ENCODE measurements at regions not wholly inside any gene's neighbourhood (a gene's known extent, or its start where the extent isn't known, plus 50 kb on each side); places are given as distances from the start of the nearest gene placed in this dataset.

DNA sequence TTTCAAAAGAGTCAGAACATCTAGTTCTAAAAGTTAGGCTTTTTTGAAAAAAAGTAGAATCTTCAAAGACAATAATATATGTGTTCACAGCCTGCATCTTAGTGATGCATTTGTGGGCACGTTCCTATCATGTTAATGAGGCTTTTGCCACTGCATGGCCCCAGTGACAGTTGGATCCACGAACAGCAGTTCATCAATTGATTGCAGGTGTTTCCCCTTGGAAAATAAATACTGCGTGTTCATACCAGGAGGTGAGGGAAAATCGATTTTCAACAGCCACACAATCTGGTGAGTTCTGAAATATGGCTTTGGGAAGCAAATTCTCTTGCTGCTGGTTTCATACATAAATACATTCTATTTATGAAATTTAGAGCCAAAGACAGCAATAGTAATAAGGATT, 343.8 kb upstream of the SLC10A2 start:
- DNase-seq: no peak

DNA sequence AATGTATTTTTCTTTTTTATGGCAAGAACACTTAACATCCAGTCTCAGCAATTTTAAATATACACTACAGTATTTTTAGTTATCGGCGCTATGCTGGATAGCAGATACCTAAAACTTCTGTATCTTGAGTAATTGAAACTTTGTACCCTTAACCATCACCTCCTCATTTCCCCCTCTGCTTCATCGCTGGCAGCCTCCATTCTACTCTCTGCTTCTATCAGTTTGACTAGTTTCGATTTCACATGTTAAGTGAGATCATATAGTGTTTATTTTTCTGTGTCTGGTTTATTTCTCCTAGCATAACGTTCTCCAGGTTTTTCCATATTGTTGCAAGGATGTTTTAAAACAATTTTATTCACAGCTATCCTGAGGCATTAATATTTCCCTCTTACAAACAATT, 340.8 kb upstream of the SLC10A2 start:
- DNase-seq: no peak

DNA sequence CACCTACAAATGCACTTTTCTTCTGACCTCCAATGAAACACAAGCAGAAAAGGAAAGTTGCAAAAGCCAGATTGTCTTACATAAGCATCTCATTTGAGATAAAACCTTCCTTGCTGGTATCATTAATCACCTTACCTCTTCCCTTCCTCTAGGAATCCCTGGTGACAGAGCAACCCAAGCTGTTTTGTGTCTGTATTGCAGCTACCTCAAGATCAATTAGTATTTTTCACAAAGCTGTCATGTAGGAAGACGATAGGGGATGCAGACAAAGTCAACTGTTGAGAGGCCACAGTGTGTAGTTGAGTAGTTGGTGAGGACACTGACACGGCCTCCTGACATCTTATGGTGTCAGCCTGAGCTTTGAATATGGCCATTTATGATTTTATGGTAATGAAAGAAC, 339.1 kb upstream of the SLC10A2 start:
- no peak for DNase-seq

- no peak for DNase-seq
Observed at GRCh38 chr13:103403814-103404213, 337.6 kb upstream of the SLC10A2 start.

DNA sequence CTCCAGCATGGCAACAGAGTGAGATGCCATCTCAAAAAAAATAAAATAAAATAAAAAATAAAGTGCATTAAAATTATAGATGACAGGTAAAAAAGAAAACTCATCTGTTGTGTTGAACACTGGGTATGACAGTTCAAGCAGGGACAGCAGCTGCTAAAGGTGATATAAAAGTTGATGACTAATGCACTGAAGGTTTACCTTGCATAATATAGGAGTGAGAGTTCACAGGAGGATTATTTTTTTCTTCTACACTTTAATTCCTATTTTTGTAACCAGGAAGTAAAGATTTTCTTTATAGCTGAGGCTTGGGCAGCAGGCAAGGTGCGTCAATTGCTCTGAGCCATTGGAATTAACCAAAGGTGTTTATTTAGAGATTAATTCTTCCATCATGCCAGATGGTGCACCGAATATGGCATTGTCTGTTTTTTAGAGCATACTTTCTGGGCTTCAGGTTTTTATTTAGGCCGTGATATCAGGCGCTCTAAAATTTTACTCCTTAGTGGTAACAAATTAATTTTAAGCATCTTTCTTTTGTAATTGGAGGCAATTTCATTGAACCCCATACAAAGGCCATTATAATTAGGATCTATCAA, 337.0 kb upstream of the SLC10A2 start:
- DNase-seq: no peak

DNA sequence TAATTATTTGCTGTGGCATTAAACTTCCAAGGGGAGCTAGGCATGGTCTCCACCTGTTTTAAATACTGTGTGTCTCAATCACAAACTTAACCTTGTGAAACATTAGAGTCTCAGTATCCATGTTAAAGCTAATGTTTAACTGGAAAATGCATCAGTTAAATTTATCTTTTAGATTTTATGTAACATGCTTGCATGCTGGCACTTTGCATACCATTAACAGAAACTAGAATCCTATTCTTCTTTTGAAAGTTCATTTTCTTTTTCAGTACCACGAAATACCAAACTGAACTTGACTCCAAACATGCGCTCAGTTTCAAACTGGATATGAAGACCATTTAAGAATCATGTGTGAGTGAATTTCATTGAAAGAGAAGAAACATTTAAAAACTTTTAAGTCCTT, 328.9 kb upstream of the SLC10A2 start:
- DNase-seq: no peak

- no peak for DNase-seq
Observed at GRCh38 chr13:103394618-103395017, 328.4 kb upstream of the SLC10A2 start.

GRCh38 chr13:103391936-103392335, 325.7 kb upstream of the SLC10A2 start:
- no peak for DNase-seq

GRCh38 chr13:103388839-103389238, 322.6 kb upstream of the SLC10A2 start:
- DNase-seq: no peak

DNA sequence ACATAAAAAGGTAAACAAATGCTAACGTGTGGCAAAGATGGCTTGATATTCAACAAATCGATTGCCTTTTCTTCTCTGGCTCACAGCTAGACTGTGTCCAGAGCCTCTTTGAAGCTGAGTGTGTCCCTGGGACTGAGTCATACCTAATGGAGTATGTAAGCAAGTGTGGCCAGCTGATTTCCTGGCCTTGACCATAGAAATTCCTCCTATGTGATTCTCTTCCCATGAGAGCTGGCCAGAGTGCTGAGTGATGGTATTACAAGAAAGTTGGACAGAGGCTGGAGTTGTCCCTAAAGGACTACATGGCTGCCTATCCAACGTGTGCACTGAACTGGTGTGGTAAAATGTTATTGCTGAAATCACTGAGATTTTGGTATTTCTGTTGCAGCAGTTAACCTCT, 320.1 kb upstream of the SLC10A2 start:
- no peak for DNase-seq

GRCh38 chr13:103373916-103374315, 307.7 kb upstream of the SLC10A2 start:
- DNase-seq: no peak

DNA sequence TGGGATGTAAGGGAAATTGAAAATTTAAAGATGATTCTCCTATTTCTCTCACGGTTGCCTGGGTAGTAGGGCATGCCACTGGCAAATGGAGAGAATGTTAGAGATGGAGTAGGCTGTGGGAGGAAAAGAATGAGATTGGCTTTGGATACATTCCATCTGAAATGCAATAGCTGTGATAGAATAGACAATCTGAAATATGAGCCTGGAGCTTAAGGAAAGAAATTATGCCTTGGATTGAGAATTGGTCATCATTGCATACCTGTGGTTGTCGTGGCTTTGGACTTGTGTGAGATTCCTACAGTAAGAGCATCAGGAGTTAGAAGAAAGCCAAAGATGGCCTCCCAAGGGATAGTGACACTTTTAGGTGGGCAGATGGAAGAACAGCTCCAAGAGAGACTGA, 305.1 kb upstream of the SLC10A2 start:
- no peak for DNase-seq

- no peak for DNase-seq
Observed at GRCh38 chr13:103370790-103371189, 304.6 kb upstream of the SLC10A2 start.

DNA sequence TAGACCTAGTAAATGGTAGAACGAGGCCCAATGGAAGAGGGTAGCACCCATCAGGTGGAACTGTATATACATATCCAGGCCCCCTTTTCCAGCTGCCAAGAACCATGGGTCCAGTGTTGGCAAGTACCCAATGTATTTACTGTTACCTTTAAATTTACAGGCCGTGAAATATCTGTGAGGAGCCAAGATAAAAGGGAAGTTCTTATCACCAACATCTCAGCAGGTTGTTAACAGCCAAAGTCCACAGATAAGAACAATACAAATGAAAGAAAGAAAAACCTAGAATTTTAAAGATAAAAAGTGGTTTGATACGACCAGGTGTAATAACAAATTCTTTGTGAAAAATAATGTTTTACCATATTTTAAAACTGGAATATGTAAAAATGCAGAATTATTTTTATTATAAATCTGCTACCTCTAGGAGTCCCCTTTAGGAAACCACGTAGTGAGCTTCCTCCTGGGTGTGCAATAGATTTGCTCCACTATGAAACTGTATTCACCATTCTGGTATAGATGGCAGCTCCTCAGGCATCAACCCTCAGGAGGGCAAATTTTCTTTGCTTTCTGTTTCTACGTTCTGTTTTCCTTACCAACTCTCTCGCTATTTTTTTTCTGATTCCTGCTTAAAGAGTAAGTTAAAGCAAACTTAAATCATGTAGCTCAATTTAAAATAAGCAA, 292.2 kb upstream of the SLC10A2 start:
- no peak for DNase-seq

DNA sequence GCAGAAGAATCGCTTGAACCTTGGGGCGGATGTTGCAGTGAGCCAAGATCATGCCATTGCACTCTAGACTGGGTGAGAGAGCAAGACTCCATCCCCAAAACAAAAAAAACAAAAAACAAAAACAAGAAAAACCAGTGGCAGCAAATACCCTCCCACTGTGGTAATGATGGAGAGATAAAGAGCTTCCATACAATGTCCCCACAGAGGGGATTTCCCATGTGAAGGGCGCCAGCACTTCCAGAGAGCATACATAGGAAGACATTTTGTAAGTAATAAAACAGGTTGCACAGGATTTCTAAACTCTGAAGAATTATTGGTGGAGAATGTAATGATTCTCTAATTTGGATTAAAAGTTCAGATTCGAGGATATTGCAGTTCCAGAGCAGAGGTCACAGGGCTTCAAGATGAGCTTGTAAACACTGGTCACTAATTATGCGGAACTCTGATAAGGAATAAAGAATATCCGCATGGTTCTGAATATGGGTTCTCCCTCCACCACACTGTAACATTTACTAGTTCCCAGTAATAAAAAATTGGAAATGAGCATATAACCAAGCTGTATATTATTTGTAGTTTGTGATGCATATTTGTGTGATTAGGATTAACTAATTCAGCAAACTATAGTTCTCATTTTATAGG, 290.1 kb upstream of the SLC10A2 start:
- no peak for DNase-seq

DNA sequence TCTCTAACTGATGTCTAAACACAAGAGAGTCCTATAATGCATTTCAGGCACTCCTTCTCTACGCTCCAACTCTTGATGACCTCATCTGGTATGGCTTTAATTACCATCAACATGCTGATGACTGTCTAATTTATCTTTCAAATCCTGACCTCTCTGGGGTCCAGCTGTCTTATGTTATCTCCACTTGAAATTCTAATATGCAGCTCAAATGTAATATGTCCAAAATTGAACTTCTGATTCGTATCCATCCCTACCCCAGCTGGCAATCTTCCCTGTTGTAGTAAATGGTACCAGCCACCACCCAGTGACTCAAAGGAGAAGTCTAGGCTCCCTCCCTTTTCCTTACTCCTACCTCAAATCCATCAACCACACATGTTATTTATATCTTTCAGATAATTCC, 288.0 kb upstream of the SLC10A2 start:
- no peak for DNase-seq

- no peak for DNase-seq
Observed at GRCh38 chr13:103351035-103351828, 285.0 kb upstream of the SLC10A2 start.

DNA sequence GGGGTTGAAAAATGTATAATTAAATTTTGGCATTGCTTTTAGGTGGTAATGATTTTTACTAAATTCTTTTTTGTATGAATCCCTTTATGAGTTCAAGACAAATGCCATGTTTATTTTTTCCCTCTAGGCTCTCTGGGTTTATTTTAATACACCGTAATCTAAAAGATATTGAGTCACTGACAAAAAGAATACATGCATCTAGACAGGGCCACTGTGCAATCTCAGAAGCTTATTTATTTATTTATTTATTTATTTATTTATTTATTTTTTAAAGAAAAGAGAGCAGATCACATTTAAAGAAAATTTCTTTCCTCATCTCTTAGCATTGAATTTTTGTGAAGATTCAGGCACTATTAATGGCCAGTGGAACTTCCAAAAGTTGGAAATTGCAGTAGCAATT, 283.9 kb upstream of the SLC10A2 start:
- DNase-seq: no peak

- DNase-seq: no peak
Observed at GRCh38 chr13:103349211-103349980, 283.2 kb upstream of the SLC10A2 start.

GRCh38 chr13:103335241-103335640, 269.0 kb upstream of the SLC10A2 start:
- no peak for DNase-seq

- no peak for DNase-seq
Observed at GRCh38 chr13:103331924-103332323, 265.7 kb upstream of the SLC10A2 start.

- no peak for DNase-seq
Observed at GRCh38 chr13:103328899-103329298, 262.7 kb upstream of the SLC10A2 start.

DNA sequence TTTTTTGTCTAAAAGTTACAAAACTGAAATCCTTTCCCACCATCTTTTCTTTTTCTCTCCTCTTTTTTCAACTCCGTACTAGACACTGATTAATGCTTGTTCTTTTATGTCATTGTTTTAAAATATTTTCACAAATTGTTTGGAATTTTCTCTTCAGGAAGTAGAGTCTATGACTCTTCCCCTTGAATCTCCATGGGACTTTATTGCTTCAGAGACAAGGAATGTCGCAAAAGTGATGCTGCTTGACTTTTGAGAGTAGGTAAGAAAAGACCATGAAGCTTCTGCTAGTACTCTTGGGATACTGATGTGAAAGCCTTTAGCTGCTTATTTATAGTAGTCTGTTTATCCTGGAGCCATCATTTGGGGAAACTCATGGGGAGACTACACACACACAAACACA, 260.1 kb upstream of the SLC10A2 start:
- DNase-seq: no peak

Data from hippocampal formation (tissue), 2 donors.